GM18502 (cell line): ENCODE measurements at regions not wholly inside any gene's neighbourhood (a gene's known extent, or its start where the extent isn't known, plus 50 kb on each side); places are given as distances from the start of the nearest gene placed in this dataset.
"Not testable (repeated sequence)": the region's sequence is repeated elsewhere in the genome, so short reads cannot be mapped to it uniquely, and the experiment has no call there.

Experiments
- ATAC-seq: cut with Tn5 transposase; IDR thresholded peaks from one replicate; pipeline ENCODE4 v1.9.1; 2021; ENCODE audit warnings: mild to moderate bottlenecking; ENCODE audit not compliant: unreplicated experiment, poor library complexity

DNA sequence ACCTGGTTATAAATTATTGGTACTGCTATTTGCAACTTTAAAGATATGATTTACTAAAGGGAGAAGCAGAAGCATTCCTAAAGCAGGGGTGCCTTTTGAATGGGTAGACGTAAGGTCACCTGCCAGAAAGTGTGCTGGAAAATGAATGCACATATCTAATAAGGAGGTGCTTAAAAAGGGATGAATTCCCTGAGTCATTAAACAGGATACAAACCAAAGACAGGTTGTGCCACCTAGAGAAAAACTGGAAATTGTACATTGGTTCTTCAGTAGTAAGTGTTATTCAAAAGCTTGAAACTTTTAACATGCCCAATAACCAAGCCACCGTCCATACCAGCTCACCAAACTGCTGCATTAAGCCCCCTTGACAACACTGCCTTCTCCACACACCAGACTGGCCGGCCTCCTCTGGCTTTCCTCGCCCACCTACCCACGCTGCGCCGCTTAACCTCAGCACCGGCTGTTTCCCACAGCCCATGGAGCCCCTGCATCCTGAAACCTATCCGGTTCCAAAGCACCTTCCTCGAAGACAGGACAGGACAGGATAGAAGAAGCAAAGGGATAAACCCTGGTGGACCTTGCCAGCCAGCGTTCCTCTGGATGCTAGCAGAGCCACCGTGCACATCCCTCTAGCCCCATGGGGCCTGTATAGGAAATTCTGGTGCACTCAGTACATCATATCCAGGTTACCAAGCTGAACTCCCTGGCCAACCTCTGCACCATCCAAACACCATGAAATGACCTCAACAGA lies 201.5 kb upstream of the CAND1 start:
- ATAC-seq, result no peak

GRCh38 chr12:67068204-67068731 lies 200.9 kb upstream of the CAND1 start:
- no peak for ATAC-seq

DNA sequence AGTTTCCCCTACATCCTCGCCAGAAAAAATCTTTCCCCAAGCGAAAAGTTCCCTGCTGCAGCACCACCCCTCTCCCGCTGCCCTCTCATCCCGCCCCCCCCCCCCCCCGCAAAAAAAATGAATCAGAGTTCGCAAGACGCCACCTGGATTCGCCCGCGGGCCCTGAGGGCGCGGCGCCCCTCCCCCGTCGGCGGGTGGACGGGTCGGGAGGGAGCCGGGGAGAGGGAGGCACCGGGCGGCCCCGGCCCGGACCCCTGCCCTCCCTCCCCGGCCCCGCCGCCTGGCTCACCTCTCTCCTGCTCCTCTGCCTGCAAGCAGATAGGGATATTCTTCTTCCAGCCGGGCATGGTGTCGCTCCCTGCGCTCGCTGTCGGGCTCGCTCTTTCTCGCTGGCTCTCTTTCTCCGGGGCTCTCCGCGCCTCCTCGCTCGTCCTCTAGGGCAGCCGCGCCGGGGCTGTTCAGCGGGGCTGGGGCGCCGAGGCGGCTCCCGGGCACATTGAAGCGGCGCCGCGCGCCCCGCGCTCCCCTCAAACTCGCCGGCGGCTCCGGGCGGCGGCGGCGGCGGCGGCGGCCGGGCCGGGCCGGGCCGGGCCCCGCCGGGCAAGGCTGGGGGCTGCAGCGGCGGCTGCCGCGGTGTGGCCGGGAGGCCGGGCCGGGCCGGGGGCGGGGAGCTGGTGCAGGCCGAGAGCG lies 200.3 kb upstream of the CAND1 start:
- peak; percentile 72 for ATAC-seq

DNA sequence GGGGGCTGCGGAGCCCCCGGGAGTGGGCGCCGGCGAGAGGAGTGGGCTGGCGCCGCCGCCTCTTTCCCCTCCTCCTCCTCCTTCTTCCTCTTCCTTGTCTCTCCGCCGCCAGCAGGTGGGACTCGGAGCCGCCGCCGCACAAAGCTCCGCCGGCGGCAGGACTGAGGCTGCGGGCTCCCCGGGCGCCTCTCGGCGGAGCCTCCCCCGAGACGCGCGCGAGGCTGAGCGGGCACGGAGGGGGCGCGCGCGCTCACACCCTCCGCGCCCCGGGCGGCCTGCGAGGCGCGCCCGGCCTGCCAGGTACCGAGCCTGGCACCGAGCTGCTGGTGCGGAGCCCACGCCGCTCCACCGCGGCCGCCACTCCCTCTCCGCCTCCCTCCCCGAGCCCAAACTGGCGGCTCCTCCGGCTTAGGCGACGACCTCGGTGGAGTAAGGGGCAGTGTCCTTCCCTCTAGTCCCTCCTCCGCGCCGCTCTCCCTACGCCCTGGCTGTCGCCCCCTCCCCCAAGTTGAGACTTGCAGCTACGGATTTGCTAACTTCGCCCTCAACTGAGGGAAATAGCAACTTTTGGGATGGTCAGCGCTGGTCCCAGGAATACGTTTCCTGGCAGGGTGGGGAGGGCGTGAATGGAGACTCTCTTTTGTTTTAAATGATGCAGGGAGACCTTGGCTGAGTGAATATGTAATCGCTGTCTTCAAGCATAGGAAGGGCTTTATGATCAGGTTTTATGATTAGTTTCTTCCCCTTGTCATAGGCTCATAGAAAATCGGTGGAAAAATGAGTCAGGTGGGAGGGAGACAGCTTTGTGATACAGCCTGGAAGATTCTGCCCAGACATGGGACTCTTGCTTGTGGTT lies 199.5 kb upstream of the CAND1 start:
- peak; percentile 80 for ATAC-seq

DNA sequence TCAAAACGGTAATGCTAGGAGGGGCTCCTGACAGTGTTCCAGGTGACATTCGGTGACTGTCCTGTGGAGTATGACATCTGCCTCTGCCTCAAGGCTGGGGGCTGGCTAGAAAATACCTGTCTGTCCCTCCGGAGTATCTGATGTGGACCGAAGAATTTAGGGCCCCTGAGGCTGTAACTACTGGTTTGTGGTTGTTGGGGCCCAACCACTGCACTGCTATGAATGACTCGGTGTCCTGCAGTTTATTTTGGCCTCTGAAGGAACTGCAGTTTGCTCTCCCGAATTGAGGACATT lies 198.9 kb upstream of the CAND1 start:
- ATAC-seq, result no peak

DNA sequence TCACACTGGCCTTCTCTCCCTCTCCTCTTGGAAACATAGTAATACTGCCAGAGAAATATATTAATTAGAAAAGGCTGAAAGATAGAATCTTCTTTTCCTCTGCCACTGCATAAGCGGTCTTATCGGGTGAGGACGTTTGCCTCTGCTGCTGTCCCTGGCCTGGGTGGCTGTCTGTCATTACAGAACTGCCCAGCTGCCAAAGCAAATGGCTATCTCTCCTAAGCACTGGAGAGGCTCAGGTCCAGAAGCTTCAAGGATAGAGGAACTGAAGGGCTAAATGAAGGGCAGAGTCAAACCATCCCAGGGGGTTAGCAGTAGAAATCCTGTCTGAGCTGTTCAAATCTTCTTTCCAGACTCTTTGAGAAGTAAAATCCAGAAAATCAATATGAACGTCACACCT lies 198.6 kb upstream of the CAND1 start:
- ATAC-seq, result no peak

- ATAC-seq, result not testable (repeated sequence)
Observed at GRCh38 chr12:67072281-67072680, 196.9 kb upstream of the CAND1 start.

DNA sequence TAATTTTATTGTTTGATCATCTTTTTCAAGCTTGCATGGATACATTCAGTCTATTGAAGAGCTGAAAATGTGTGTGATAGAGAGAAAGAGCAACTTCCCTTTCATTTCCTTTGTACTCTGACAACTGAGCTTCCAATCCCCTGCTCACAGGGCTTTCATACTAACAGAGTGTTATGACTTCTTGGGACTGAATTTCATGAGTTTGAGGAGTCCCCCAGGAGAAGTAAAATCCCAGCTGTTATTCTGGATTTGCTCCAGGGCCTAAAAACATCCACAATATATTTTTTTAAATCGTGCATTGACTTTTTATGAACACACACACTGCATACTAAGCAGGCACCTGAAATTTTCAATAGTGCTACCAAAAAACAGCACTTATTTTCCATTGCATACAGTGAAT lies 195.8 kb upstream of the CAND1 start:
- ATAC-seq, result no peak

DNA sequence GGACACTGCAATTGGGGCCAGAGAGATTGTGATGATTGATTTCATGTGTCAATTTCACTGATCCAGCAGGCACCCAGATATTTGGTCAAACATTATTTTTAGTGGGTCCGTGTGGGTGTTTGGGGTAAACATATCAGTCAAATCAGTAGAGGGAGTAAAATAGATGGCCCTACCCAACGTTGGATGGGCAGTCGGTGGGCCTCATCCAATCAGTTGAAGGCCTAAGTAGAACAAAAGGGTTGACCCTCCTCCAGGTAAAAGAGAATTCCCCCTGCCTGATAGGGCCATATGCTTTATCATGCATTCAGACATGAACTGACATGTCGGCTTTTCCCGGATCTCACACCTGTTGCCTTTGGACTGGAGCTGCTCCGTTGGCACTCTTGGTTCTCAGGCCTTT lies 195.1 kb upstream of the CAND1 start:
- ATAC-seq, result no peak

GRCh38 chr12:67077617-67078016 lies 191.5 kb upstream of the CAND1 start:
- no peak for ATAC-seq

DNA sequence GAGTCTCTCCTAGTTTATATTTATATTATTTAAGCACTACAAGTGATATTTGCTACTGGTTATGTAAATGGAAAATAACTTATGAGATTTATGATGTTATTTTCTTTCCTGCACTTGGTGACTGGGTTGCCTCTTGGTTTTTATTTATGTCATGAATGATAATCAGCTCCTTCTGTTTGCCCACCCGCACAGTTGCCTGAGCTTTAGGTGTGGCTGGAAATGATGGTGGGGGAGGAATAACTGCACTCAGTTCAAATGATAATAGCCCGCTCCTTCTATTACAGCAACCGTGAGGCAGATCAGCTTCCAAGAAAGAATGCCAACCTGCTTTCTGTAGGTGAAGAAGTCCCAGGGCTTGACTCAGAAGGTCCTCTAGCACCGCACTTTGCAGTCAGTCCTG lies 190.2 kb upstream of the CAND1 start:
- no peak for ATAC-seq

DNA sequence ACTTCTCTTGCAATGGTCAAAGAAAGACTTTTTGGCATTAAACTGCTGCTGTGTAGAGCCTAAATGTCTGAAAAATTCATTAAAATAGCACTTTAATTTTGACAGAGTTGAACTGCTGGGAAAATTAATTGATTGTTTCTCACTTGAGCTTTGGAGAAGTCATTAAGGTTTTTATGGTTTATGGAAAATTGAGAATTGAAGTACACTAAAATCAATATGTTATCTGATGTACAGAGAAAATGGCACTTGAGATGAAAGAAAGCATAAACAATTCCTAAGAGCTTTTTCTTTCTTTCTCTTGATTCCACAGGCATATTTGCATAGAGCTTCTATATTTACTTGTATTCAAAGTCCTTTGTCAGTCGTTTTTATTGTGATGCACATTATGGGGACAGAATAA lies 188.5 kb upstream of the CAND1 start:
- ATAC-seq, result no peak

GRCh38 chr12:67082221-67082620 lies 186.9 kb upstream of the CAND1 start:
- no peak for ATAC-seq

DNA sequence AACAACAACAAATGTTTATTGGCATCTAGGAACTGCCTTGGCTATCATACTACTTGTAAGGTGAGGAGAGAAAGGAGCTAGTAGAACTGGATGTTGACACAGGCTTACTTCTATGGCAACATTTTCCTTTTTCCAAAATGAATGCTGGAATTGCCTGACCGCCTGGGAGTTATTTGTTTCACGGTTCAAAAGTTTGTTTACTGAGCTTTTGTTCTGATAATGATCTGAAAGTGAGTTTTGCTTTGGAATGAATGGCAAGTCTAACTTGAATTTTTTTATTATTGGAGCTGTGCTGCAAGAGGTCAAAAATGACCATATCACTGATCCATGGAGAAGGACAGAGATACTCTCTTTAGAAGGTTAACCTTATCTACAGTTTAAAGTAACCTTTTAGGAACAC lies 183.5 kb upstream of the CAND1 start:
- no peak for ATAC-seq

GRCh38 chr12:67086116-67086515 lies 183.0 kb upstream of the CAND1 start:
- no peak for ATAC-seq

DNA sequence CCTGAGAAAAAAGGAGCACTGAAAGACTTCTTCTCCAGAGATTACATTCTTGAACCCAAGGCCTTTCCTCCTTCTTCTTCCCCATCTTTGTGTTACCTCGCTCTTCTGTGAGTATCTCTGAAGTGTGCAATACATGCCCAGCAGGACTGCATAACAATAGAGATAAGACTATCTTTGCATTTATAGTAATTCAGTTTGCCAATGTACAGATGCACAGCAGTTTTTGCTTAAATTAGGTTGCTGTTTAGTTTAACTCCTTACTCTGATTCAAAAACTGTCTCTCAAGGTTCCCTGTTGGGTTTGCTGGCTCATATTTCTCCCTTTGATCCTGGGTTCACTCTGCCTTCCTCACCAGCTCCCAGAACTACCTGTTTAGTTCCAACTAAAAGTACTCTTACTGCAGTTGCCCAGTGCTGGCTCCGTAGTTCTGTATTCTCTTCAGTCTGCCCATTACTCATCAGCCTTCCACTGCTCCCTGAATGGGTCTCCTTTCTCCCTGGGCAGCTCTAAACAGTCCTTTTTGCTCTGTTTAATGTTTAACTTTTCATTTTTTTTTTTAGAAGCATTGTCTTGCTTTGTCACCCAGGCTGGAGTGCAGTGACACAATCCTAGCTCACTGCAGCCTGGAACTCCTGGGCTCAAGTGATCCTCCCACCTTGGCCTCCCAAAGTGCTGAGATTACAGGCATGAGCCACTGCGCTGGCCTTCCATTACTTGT lies 180.6 kb upstream of the CAND1 start:
- ATAC-seq, result no peak

DNA sequence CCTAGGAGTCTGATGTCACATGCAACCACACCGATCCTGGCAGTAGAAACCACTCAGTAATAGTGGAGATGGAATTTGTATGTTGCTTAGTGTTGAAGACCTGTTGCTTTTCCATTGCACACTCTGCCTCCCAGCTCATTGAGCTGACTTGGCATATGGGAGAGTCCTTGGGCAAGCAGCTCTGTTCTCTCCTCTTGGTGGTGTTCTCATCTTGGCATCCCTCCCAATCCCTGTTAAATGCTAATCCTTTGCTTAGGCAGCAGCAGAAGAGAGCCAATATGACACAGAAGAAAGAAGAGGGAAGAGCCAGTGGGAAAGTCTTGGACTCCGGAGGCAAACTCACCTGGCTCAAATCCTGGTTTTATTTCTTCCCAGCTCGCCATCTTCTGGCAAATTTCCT lies 178.0 kb upstream of the CAND1 start:
- no peak for ATAC-seq

DNA sequence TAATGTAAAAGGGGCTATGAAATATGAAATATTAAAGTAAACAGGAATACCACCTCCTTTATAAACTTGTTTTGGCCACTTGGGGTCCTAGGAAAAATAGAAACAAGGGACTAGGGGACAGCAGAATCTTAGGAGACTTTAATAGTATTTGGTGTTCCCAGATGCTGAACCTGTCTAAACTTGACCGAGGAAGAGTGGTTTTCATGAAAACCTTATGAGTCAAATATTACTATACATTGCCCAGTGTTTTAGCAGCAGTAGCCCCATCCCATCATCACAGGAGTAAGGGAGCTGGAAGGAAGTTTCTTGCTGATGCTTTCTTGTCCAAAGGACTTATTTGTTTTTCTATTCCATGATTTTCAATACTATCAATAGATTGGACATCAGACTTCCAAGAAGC lies 177.5 kb upstream of the CAND1 start:
- no peak for ATAC-seq

- ATAC-seq, result not testable (repeated sequence)
Observed at GRCh38 chr12:67092934-67093333, 176.2 kb upstream of the CAND1 start.

GRCh38 chr12:67096533-67097318 lies 172.4 kb upstream of the CAND1 start:
- no peak for ATAC-seq
